ENCODE measurements at regions not wholly inside any gene's neighbourhood (a gene's known extent, or its start where the extent isn't known, plus 50 kb on each side); places are given as distances from the start of the nearest gene placed in this dataset.
"Not testable (repeated sequence)": the region's sequence is repeated elsewhere in the genome, so short reads cannot be mapped to it uniquely, and the experiment has no call there.

- ATAC-seq (no peak), DNase-seq (no peak)
- no peaks in the 10 kb centered on the region for H3K4me1 Mint-ChIP-seq
- no peaks in the 10 kb centered on the region for H3K9me3 Mint-ChIP-seq
- H3K27ac Mint-ChIP-seq: no peak overlapping the region
- H3K36me3 Mint-ChIP-seq (ENCODE audit: low read depth): no peaks in the 10 kb centered on the region
- H3K27me3 Mint-ChIP-seq: peaks cover 2% of the 10 kb centered on the region
- no peak overlapping the region for H3K4me3 Mint-ChIP-seq
Measured at GRCh38 chr16:86854626-86855294, 276.4 kb downstream of the FOXL1 start.

GRCh38 chr16:86856946-86857586, 278.7 kb downstream of the FOXL1 start:
- DNase-seq: no peak
- Mint-ChIP-seq H3K4me1 (no peaks in the 10 kb centered on the region), H3K27ac (no peak overlapping the region), H3K9me3 (no peaks in the 10 kb centered on the region), H3K4me3 (no peak overlapping the region), H3K27me3 (peaks cover 2% of the 10 kb centered on the region), H3K36me3 (ENCODE audit: low read depth) (no peaks in the 10 kb centered on the region)
- ATAC-seq: no peak

GRCh38 chr16:86857807-86858206, 279.5 kb downstream of the FOXL1 start:
- Mint-ChIP-seq H3K27ac (no peak overlapping the region), H3K9me3 (no peaks in the 10 kb centered on the region), H3K36me3 (ENCODE audit: low read depth) (no peaks in the 10 kb centered on the region), H3K27me3 (peaks cover 2% of the 10 kb centered on the region), H3K4me3 (no peak overlapping the region), H3K4me1 (no peaks in the 10 kb centered on the region)
- ATAC-seq (no peak), DNase-seq (no peak)

- H3K27ac Mint-ChIP-seq: no peak overlapping the region
Measured at GRCh38 chr16:86858501-86858900, 280.2 kb downstream of the FOXL1 start.

GRCh38 chr16:86861270-86861858, 283.0 kb downstream of the FOXL1 start:
- H3K9me3 Mint-ChIP-seq; ATAC-seq; H3K27ac Mint-ChIP-seq; H3K4me3 Mint-ChIP-seq; H3K36me3 Mint-ChIP-seq (ENCODE audit: low read depth); H3K27me3 Mint-ChIP-seq; H3K4me1 Mint-ChIP-seq; DNase-seq: not testable (repeated sequence)

More at GRCh38 chr16:86858501-86858900, 280.2 kb downstream of the FOXL1 start:
- Mint-ChIP-seq H3K27me3 (peaks cover 2% of the 10 kb centered on the region), H3K9me3 (no peaks in the 10 kb centered on the region), H3K36me3 (ENCODE audit: low read depth) (no peaks in the 10 kb centered on the region), H3K4me1 (no peaks in the 10 kb centered on the region), H3K4me3 (no peak overlapping the region)
- DNase-seq: no peak
- no peak for ATAC-seq

GRCh38 chr16:86862595-86863280, 284.4 kb downstream of the FOXL1 start:
- no peaks in the 10 kb centered on the region for H3K36me3 Mint-ChIP-seq (ENCODE audit: low read depth)
- no peaks in the 10 kb centered on the region for H3K4me1 Mint-ChIP-seq
- no peak overlapping the region for H3K27ac Mint-ChIP-seq
- peaks cover 5% of the 10 kb centered on the region for H3K27me3 Mint-ChIP-seq
- H3K4me3 Mint-ChIP-seq: no peak overlapping the region
- H3K9me3 Mint-ChIP-seq: no peaks in the 10 kb centered on the region
- DNase-seq (no peak), ATAC-seq (no peak)

- peaks cover 4% of the 10 kb centered on the region for H3K27me3 Mint-ChIP-seq
- H3K9me3 Mint-ChIP-seq: no peaks in the 10 kb centered on the region
- ATAC-seq: no peak
- no peak for DNase-seq
- H3K4me1 Mint-ChIP-seq: no peaks in the 10 kb centered on the region
- H3K4me3 Mint-ChIP-seq: no peak overlapping the region
- no peak overlapping the region for H3K27ac Mint-ChIP-seq
- H3K36me3 Mint-ChIP-seq (ENCODE audit: low read depth): no peaks in the 10 kb centered on the region
Measured at GRCh38 chr16:86863609-86864008, 285.3 kb downstream of the FOXL1 start.

GRCh38 chr16:86864586-86864985, 286.2 kb downstream of the FOXL1 start:
- Mint-ChIP-seq H3K9me3 (no peaks in the 10 kb centered on the region), H3K27me3 (peaks cover 4% of the 10 kb centered on the region), H3K27ac (no peak overlapping the region), H3K36me3 (ENCODE audit: low read depth) (no peaks in the 10 kb centered on the region), H3K4me1 (no peaks in the 10 kb centered on the region), H3K4me3 (no peak overlapping the region)
- DNase-seq: no peak
- no peak for ATAC-seq

- no peaks in the 10 kb centered on the region for H3K9me3 Mint-ChIP-seq
- peaks cover 4% of the 10 kb centered on the region for H3K27me3 Mint-ChIP-seq
- no peaks in the 10 kb centered on the region for H3K4me1 Mint-ChIP-seq
- DNase-seq: no peak
- H3K27ac Mint-ChIP-seq: no peak overlapping the region
- no peak overlapping the region for H3K4me3 Mint-ChIP-seq
- H3K36me3 Mint-ChIP-seq (ENCODE audit: low read depth): no peaks in the 10 kb centered on the region
- no peak for ATAC-seq
Measured at GRCh38 chr16:86865851-86866662, 287.7 kb downstream of the FOXL1 start.

GRCh38 chr16:86866986-86867722, 288.8 kb downstream of the FOXL1 start:
- Mint-ChIP-seq H3K36me3 (ENCODE audit: low read depth) (no peaks in the 10 kb centered on the region), H3K4me1 (no peaks in the 10 kb centered on the region), H3K27ac (no peak overlapping the region), H3K4me3 (no peak overlapping the region), H3K27me3 (peaks cover 4% of the 10 kb centered on the region), H3K9me3 (no peaks in the 10 kb centered on the region)
- ATAC-seq (no peak), DNase-seq (no peak)

GRCh38 chr16:86868070-86868469, 289.7 kb downstream of the FOXL1 start:
- Mint-ChIP-seq H3K36me3 (ENCODE audit: low read depth) (no peaks in the 10 kb centered on the region), H3K4me3 (no peak overlapping the region), H3K27ac (no peak overlapping the region), H3K4me1 (no peaks in the 10 kb centered on the region), H3K9me3 (no peaks in the 10 kb centered on the region), H3K27me3 (peaks cover 4% of the 10 kb centered on the region)
- ATAC-seq (no peak), DNase-seq (no peak)

- Mint-ChIP-seq H3K9me3 (no peaks in the 10 kb centered on the region), H3K27ac (no peak overlapping the region), H3K27me3 (peaks cover 4% of the 10 kb centered on the region), H3K4me3 (no peak overlapping the region), H3K4me1 (no peaks in the 10 kb centered on the region), H3K36me3 (ENCODE audit: low read depth) (no peaks in the 10 kb centered on the region)
- ATAC-seq (no peak), DNase-seq (no peak)
Measured at GRCh38 chr16:86868786-86869185, 290.4 kb downstream of the FOXL1 start.

- Mint-ChIP-seq H3K27me3 (peaks cover 3% of the 10 kb centered on the region), H3K4me1 (no peaks in the 10 kb centered on the region), H3K36me3 (ENCODE audit: low read depth) (no peaks in the 10 kb centered on the region), H3K4me3 (no peak overlapping the region), H3K27ac (no peak overlapping the region), H3K9me3 (no peaks in the 10 kb centered on the region)
- DNase-seq (no peak), ATAC-seq (no peak)
Measured at GRCh38 chr16:86869288-86870022, 291.1 kb downstream of the FOXL1 start.

All from activated naive CD8-positive, alpha-beta T cell treated with anti-CD3 and anti-CD28 coated beads, Interleukin-2, amount 50 U/mL, for 24 hours (primary cell).